ENCODE measurements at regions not wholly inside any gene's neighbourhood (a gene's known extent, or its start where the extent isn't known, plus 50 kb on each side); places are given as distances from the start of the nearest gene placed in this dataset.

GRCh38 chr12:42686514-42687172, 97.1 kb upstream of the PRICKLE1 start:
- Histone ChIP-seq H2BK12ac (ENCODE audit: insufficient read length, low read depth, low read length) (no peak overlapping the region), H2AK5ac (ENCODE audit: insufficient read length, low read length) (no peak overlapping the region), H3K27me3 (ENCODE audit: insufficient read depth, low read length) (no peaks in the 10 kb centered on the region), H3K14ac (ENCODE audit: insufficient read depth, low read length) (no peak overlapping the region), H3K4me1 (ENCODE audit: insufficient read depth, low read length) (peaks cover 10% of the 10 kb centered on the region; the same call in 1 of the 2 replicates), H3K9me3 (ENCODE audit: control insufficient read depth, low read depth, low read length) (no peaks in the 10 kb centered on the region), H3T11ph (ENCODE audit: low read length) (no peak overlapping the region), H3K23me2 (ENCODE audit: insufficient read length, low read depth, low read length, poor library complexity, severe bottlenecking) (no peaks in the 10 kb centered on the region), H3K4me2 (ENCODE audit: insufficient read depth, insufficient read length, low read length) (no peak overlapping the region), H2BK5ac (ENCODE audit: insufficient read length, low read length) (no peak overlapping the region), H3K9ac (ENCODE audit: extremely low read depth, insufficient read length, low read length) (no peak overlapping the region), H4K20me1 (ENCODE audit: control insufficient read depth, insufficient read depth, insufficient read length) (no peaks in the 10 kb centered on the region), H2BK15ac (ENCODE audit: low read depth, low read length) (no peak overlapping the region), H2AFZ (ENCODE audit: low read length) (no peak overlapping the region), H4K91ac (ENCODE audit: insufficient read length, low read depth, low read length) (no peak overlapping the region), H2BK120ac (ENCODE audit: low read depth, low read length, poor library complexity, severe bottlenecking) (no peak overlapping the region), H3K79me1 (ENCODE audit: insufficient read depth, low read depth, low read length, poor library complexity, severe bottlenecking) (no peaks in the 10 kb centered on the region), H4K5ac (ENCODE audit: insufficient read length, low read depth, low read length) (no peak overlapping the region), H3K27ac (ENCODE audit: insufficient read length, low read depth, low read length) (no peak overlapping the region), H3K23ac (ENCODE audit: insufficient read length, low read depth, low read length) (no peak overlapping the region), H3K18ac (ENCODE audit: insufficient read length, low read depth, low read length) (no peak overlapping the region), H4K8ac (replicated peaks; ENCODE audit: insufficient read length, low read depth, low read length) (no peak overlapping the region), H2BK20ac (ENCODE audit: low read depth, low read length, poor library complexity, severe bottlenecking) (no peak overlapping the region), H3K4ac (ENCODE audit: low read depth, low read length) (no peak overlapping the region), H3K56ac (ENCODE audit: insufficient read length, low read depth, low read length) (no peak overlapping the region), H3K79me2 (ENCODE audit: insufficient read depth, low read length) (no peaks in the 10 kb centered on the region)
- Mint-ChIP-seq H3K36me3 (ENCODE audit: insufficient read depth in 1 of 3, low read depth in 3 of 3) (peaks cover 6 to 17% (median 6%) of the 10 kb centered on the region in 3 experiments; a peak in 4 of 7 replicates), H3K27me3 (ENCODE audit: low read depth) (no peaks in the 10 kb centered on the region), H3K9me3 (peaks cover 8 to 16% of the 10 kb centered on the region in 2 experiments), H3K4me3 (no peak overlapping the region), H3K4me1 (peaks cover 20 to 24% of the 10 kb centered on the region in 2 experiments), H3K27ac (no peak overlapping the region)
- no peak for DNase-seq
- WGBS (ENCODE audit: extremely low coverage, insufficient read length, low lambda C conversion rate): no CpG with 5 or more reads among the region's 3 CpGs
- TF ChIP-seq, protein P1, sequence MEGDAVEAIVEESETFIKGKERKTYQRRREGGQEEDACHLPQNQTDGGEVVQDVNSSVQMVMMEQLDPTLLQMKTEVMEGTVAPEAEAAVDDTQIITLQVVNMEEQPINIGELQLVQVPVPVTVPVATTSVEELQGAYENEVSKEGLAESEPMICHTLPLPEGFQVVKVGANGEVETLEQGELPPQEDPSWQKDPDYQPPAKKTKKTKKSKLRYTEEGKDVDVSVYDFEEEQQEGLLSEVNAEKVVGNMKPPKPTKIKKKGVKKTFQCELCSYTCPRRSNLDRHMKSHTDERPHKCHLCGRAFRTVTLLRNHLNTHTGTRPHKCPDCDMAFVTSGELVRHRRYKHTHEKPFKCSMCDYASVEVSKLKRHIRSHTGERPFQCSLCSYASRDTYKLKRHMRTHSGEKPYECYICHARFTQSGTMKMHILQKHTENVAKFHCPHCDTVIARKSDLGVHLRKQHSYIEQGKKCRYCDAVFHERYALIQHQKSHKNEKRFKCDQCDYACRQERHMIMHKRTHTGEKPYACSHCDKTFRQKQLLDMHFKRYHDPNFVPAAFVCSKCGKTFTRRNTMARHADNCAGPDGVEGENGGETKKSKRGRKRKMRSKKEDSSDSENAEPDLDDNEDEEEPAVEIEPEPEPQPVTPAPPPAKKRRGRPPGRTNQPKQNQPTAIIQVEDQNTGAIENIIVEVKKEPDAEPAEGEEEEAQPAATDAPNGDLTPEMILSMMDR (conservative IDR thresholded peaks at IDR 0.05): no peak
